ENCODE measurements at regions not wholly inside any gene's neighbourhood (a gene's known extent, or its start where the extent isn't known, plus 50 kb on each side); places are given as distances from the start of the nearest gene placed in this dataset.

- TF ChIP-seq NR2C2 (IDR thresholded peaks at IDR 0.05; ENCODE audit: borderline replicate concordance, control insufficient read depth, insufficient read length, low read depth) (no peak), MXI1 (IDR thresholded peaks at IDR 0.05; ENCODE audit: low read depth, low read length) (no peak), SREBF1 (IDR thresholded peaks at IDR 0.05; ENCODE audit: low read length) (no peak)
These were observed 96.5 kb downstream of the MMUT start (continued) for GRCh38 chr6:49366539-49366938.

DNA sequence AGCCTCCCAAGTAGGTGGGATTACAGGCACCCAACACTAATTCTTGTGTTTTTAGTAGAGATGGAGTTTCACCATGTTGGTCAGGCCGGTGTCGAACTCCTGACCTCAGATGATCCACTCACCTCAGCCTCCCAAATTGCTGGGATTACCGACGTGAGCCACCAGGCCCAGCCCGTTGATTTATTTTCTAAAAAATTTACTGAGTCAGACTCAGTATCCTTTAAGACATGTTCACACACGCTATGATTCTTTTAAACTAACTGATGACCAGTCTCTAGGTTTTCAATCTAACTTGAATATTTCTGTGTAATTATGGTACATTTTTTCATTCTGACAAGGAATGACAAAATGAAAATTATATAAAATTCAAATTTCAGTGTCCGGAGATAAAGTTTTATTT lies 114.5 kb downstream of the MMUT start:
- no TSS peak for BruUV-seq (replicated peaks)
- no peak overlapping the region for H3K4me2 ChIP-seq (ENCODE audit: control insufficient read depth, insufficient read depth)
- RAD21 ChIA-PET (ENCODE audit: unreplicated experiment) = no interaction called here
- no peaks in the 10 kb centered on the region for H3K27me3 ChIP-seq (replicated peaks in 1 of 2; ENCODE audit: control insufficient read depth in 2 of 2, insufficient read depth in 2 of 2, low read length in 1 of 2)
- no peaks in the 10 kb centered on the region for H3K4me1 ChIP-seq (ENCODE audit: control insufficient read depth, insufficient read depth, low read length)
- H3K36me3 ChIP-seq (ENCODE audit: control insufficient read depth in 2 of 2, insufficient read depth in 2 of 2, low read length in 1 of 2) = no peaks in the 10 kb centered on the region
- CTCF ChIA-PET = no interaction called here
- TF ChIP-seq RAD21 (IDR thresholded peaks at IDR 0.05; ENCODE audit: insufficient read depth, low read depth, low read length) = no peak
- no peak for TF ChIP-seq NFXL1 (IDR thresholded peaks at IDR 0.05; ENCODE audit: borderline replicate concordance)
- TF ChIP-seq, protein P1, sequence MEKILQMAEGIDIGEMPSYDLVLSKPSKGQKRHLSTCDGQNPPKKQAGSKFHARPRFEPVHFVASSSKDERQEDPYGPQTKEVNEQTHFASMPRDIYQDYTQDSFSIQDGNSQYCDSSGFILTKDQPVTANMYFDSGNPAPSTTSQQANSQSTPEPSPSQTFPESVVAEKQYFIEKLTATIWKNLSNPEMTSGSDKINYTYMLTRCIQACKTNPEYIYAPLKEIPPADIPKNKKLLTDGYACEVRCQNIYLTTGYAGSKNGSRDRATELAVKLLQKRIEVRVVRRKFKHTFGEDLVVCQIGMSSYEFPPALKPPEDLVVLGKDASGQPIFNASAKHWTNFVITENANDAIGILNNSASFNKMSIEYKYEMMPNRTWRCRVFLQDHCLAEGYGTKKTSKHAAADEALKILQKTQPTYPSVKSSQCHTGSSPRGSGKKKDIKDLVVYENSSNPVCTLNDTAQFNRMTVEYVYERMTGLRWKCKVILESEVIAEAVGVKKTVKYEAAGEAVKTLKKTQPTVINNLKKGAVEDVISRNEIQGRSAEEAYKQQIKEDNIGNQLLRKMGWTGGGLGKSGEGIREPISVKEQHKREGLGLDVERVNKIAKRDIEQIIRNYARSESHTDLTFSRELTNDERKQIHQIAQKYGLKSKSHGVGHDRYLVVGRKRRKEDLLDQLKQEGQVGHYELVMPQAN (conservative IDR thresholded peaks at IDR 0.05) = no peak
- no peak for TF ChIP-seq RBBP5 (conservative IDR thresholded peaks at IDR 0.05)
- no peak for TF ChIP-seq KLF5 (IDR thresholded peaks at IDR 0.05; ENCODE audit: partially characterized antibody)
- TF ChIP-seq SMC3 (IDR thresholded peaks at IDR 0.05; ENCODE audit: borderline replicate concordance, low read length) = no peak
- no peak for TF ChIP-seq HSF1 (IDR thresholded peaks at IDR 0.05; ENCODE audit: low read depth, low read length)
- TF ChIP-seq BMI1 (IDR thresholded peaks at IDR 0.05; ENCODE audit: borderline replicate concordance) = no peak
- TF ChIP-seq ETV6 (conservative IDR thresholded peaks at IDR 0.05 in 1 of 2, IDR thresholded peaks at IDR 0.05 in 1 of 2; ENCODE audit: borderline replicate concordance in 1 of 2, low read depth in 1 of 2) = no peak
- no peak for TF ChIP-seq STAT3 (IDR thresholded peaks at IDR 0.05; ENCODE audit: low read depth, low read length)
- no peak for TF ChIP-seq TCF3 (IDR thresholded peaks at IDR 0.05; ENCODE audit: borderline replicate concordance, insufficient read depth, low read depth, low read length)
- TF ChIP-seq IKZF2 (IDR thresholded peaks at IDR 0.05) = no peak
- DNase-seq (ENCODE audit: low read depth, low spot score) = no peak
- POLR2A ChIA-PET = no interaction called here
- H3K79me2 ChIP-seq (ENCODE audit: control insufficient read depth, insufficient read depth, low read length) = no peaks in the 10 kb centered on the region
- SMC1A ChIA-PET (ENCODE audit: uncharacterized antibody, unreplicated experiment) = no interaction called here
- ATAC-seq = no peak
- H3K27ac ChIP-seq (ENCODE audit: control insufficient read depth, insufficient read depth) = no peak overlapping the region
- no peak overlapping the region for H3K9ac ChIP-seq (ENCODE audit: control insufficient read depth, insufficient read depth, low read length)
- H3K9me3 ChIP-seq (replicated peaks; ENCODE audit: control insufficient read depth, insufficient read depth, low read length) = no peaks in the 10 kb centered on the region
- in situ Hi-C loops (cut with MboI) (no loop called here), intact Hi-C loops (cut with micrococcal nuclease; ENCODE audit: unreplicated experiment) (no loop called here)
- H2AFZ ChIP-seq (ENCODE audit: control insufficient read depth, low read depth, low read length) = no peak overlapping the region
- no peak overlapping the region for H3K4me3 ChIP-seq
- 46% methylated on average over 7 of the region's 7 CpGs for WGBS (ENCODE audit: insufficient coverage, insufficient replicate concordance, low lambda C conversion rate, missing lambda C conversion rate)
- no peaks in the 10 kb centered on the region for H4K20me1 ChIP-seq (ENCODE audit: control insufficient read depth, insufficient read depth)
- no peak for FAIRE-seq

Data from GM12878 (cell line).